Liver (tissue), 7 donors: ENCODE measurements at regions not wholly inside any gene's neighbourhood (a gene's known extent, or its start where the extent isn't known, plus 50 kb on each side); places are given as distances from the start of the nearest gene placed in this dataset.
"Not testable (repeated sequence)": the region's sequence is repeated elsewhere in the genome, so short reads cannot be mapped to it uniquely, and the experiment has no call there.

Source experiments
- DNase-seq: peaks from one replicate; pipeline ENCODE4 v3.0.0-alpha.2; 2017; ENCODE audit warnings: low spot score
- H3K27ac ChIP-seq, 2 donors: one replicate each; pipeline ENCODE4 v1.7.0; 2013; ENCODE audit warnings: inconsistent platforms in 2 of 2, low read length in 2 of 2, control low read depth in 1 of 2, low read depth in 1 of 2, mild to moderate bottlenecking in 1 of 2
- H3K27me3 ChIP-seq, 4 donors: one replicate each; pipeline versions ENCODE4 v1.6.1 to v1.7.0; 2013; ENCODE audit warnings: low read length in 3 of 4, inconsistent platforms in 1 of 4, mild to moderate bottlenecking in 1 of 4, moderate library complexity in 1 of 4; ENCODE audit not compliant: control insufficient read depth in 4 of 4, insufficient read depth in 4 of 4
- H3K36me3 ChIP-seq, 4 donors: one replicate each; pipeline versions ENCODE4 v1.6.1 to v1.7.0; 2013; ENCODE audit warnings: low read length in 3 of 4, mild to moderate bottlenecking in 3 of 4, low read depth in 1 of 4, moderate library complexity in 1 of 4; ENCODE audit not compliant: control insufficient read depth in 4 of 4, insufficient read depth in 3 of 4
- H3K4me1 ChIP-seq, 4 donors: one replicate each; pipeline versions ENCODE4 v1.6.1 to v1.7.0; 2013; ENCODE audit warnings: low read length in 3 of 4, mild to moderate bottlenecking in 3 of 4, moderate library complexity in 1 of 4; ENCODE audit not compliant: control insufficient read depth in 4 of 4, insufficient read depth in 4 of 4
- H3K4me3 ChIP-seq, 3 donors: one replicate each; pipeline versions ENCODE4 v1.6.1 to v1.7.0; 2013; ENCODE audit warnings: low read length in 3 of 3, control low read depth in 1 of 3, low read depth in 1 of 3, mild to moderate bottlenecking in 1 of 3
- H3K9ac ChIP-seq, 2 donors: one replicate each; pipeline ENCODE4 v1.7.0; 2013; ENCODE audit warnings: low read length in 2 of 2, mild to moderate bottlenecking in 2 of 2, moderate library complexity in 2 of 2, control low read depth in 1 of 2, low read depth in 1 of 2
- H3K9me3 ChIP-seq, 4 donors: one replicate each; pipeline versions ENCODE4 v1.6.1 to v1.7.0; 2013; ENCODE audit warnings: low read length in 3 of 4; ENCODE audit not compliant: control insufficient read depth in 4 of 4
- EGR1 ChIP-seq, 2 donors: IDR thresholded peaks; 2 replicates each; pipeline ENCODE4 v1.6.1; 2016 to 2018; ENCODE audit warnings: antibody characterized with exemption in 2 of 2, low read depth in 2 of 2
- FOXA2 ChIP-seq: IDR thresholded peaks from 2 replicates; pipeline ENCODE4 v1.6.1; 2016; ENCODE audit warnings: antibody characterized with exemption
- GABPA ChIP-seq, 2 donors: IDR thresholded peaks in 1 of 2; conservative IDR thresholded peaks in 1 of 2; 2 replicates each; pipeline ENCODE4 v1.6.1; 2016; ENCODE audit warnings: antibody characterized with exemption in 2 of 2, mild to moderate bottlenecking in 1 of 2, moderate library complexity in 1 of 2
- HNF4A ChIP-seq, 2 donors: conservative IDR thresholded peaks; 2 replicates each; pipeline ENCODE4 v1.6.1; 2016; ENCODE audit warnings: antibody characterized with exemption in 2 of 2, mild to moderate bottlenecking in 2 of 2
- HNF4G ChIP-seq: IDR thresholded peaks from 2 replicates; pipeline ENCODE4 v1.6.1; 2016; ENCODE audit warnings: antibody characterized with exemption
- JUND ChIP-seq, 2 donors: IDR thresholded peaks; 2 replicates each; pipeline ENCODE4 v1.6.1; 2016; ENCODE audit warnings: antibody characterized with exemption in 2 of 2
- MAX ChIP-seq: IDR thresholded peaks from 2 replicates; pipeline ENCODE4 v1.6.1; 2016; ENCODE audit warnings: antibody characterized with exemption
- NR2F2 ChIP-seq: IDR thresholded peaks from 2 replicates; pipeline ENCODE4 v1.6.1; 2016; ENCODE audit warnings: antibody characterized with exemption
- RAD21 ChIP-seq, 2 donors: IDR thresholded peaks; 2 replicates each; pipeline ENCODE4 v1.6.1; 2016; ENCODE audit warnings: antibody characterized with exemption in 2 of 2, mild to moderate bottlenecking in 2 of 2
- RXRA ChIP-seq, 2 donors: IDR thresholded peaks; 2 replicates each; pipeline ENCODE4 v1.6.1; 2017 to 2018; ENCODE audit warnings: antibody characterized with exemption in 2 of 2, mild to moderate bottlenecking in 1 of 2
- SP1 ChIP-seq: IDR thresholded peaks from 2 replicates; pipeline ENCODE4 v1.6.1; 2018; ENCODE audit warnings: antibody characterized with exemption, mild to moderate bottlenecking
- TAF1 ChIP-seq: conservative IDR thresholded peaks from 2 replicates; pipeline ENCODE4 v1.6.1; 2016; ENCODE audit warnings: antibody characterized with exemption, mild to moderate bottlenecking
- YY1 ChIP-seq: IDR thresholded peaks from 2 replicates; pipeline ENCODE4 v1.6.1; 2016; ENCODE audit warnings: antibody characterized with exemption, mild to moderate bottlenecking
- ZBTB33 ChIP-seq: IDR thresholded peaks from 2 replicates; pipeline ENCODE4 v1.6.1; 2016; ENCODE audit warnings: antibody characterized with exemption
- WGBS: extraction: QIAGEN DNeasy Blood & Tissue Kit; methylation state at CpG from one replicate; pipeline ENCODE4 v1.1.7; 2013; 5-methylcytosine and 5-hydroxymethylcytosine counted together
- TF ChIP-seq, protein P1 (sequence below): IDR thresholded peaks from 2 replicates; pipeline ENCODE4 v1.6.1; 2016; ENCODE audit warnings: antibody characterized with exemption, mild to moderate bottlenecking
- TF ChIP-seq, protein P2 (sequence below): IDR thresholded peaks from 2 replicates; pipeline ENCODE4 v1.6.1; 2016; ENCODE audit warnings: antibody characterized with exemption
- donor health status: healthy.
- donor health status: healthy.
- donor health status: healthy.
- donor health status: healthy.

GRCh38 chr5:17064241-17064640, 128.2 kb upstream of the MYO10 start:
- Histone ChIP-seq H3K27ac (no peak overlapping the region), H3K4me3 (no peak overlapping the region), H3K9ac (no peak overlapping the region), H3K4me1 (no peaks in the 10 kb centered on the region), H3K9me3 (no peaks in the 10 kb centered on the region), H3K36me3 (no peaks in the 10 kb centered on the region), H3K27me3 (no peaks in the 10 kb centered on the region)
- no peak for TF ChIP-seq YY1
- no peak for TF ChIP-seq NR2F2
- no peak for TF ChIP-seq RAD21 (IDR thresholded peaks at IDR 0.05)
- TF ChIP-seq SP1: no peak
- TF ChIP-seq, protein P1, sequence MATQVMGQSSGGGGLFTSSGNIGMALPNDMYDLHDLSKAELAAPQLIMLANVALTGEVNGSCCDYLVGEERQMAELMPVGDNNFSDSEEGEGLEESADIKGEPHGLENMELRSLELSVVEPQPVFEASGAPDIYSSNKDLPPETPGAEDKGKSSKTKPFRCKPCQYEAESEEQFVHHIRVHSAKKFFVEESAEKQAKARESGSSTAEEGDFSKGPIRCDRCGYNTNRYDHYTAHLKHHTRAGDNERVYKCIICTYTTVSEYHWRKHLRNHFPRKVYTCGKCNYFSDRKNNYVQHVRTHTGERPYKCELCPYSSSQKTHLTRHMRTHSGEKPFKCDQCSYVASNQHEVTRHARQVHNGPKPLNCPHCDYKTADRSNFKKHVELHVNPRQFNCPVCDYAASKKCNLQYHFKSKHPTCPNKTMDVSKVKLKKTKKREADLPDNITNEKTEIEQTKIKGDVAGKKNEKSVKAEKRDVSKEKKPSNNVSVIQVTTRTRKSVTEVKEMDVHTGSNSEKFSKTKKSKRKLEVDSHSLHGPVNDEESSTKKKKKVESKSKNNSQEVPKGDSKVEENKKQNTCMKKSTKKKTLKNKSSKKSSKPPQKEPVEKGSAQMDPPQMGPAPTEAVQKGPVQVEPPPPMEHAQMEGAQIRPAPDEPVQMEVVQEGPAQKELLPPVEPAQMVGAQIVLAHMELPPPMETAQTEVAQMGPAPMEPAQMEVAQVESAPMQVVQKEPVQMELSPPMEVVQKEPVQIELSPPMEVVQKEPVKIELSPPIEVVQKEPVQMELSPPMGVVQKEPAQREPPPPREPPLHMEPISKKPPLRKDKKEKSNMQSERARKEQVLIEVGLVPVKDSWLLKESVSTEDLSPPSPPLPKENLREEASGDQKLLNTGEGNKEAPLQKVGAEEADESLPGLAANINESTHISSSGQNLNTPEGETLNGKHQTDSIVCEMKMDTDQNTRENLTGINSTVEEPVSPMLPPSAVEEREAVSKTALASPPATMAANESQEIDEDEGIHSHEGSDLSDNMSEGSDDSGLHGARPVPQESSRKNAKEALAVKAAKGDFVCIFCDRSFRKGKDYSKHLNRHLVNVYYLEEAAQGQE: no peak
- no peak for TF ChIP-seq RXRA (IDR thresholded peaks at IDR 0.05)
- TF ChIP-seq, protein P2, sequence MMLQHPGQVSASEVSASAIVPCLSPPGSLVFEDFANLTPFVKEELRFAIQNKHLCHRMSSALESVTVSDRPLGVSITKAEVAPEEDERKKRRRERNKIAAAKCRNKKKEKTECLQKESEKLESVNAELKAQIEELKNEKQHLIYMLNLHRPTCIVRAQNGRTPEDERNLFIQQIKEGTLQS: no peak
- no peak for TF ChIP-seq FOXA2
- no peak for TF ChIP-seq MAX
- TF ChIP-seq HNF4G: no peak
- no peak for TF ChIP-seq EGR1 (IDR thresholded peaks at IDR 0.05; ENCODE audit: low read depth in 2 of 2)
- TF ChIP-seq GABPA (IDR thresholded peaks at IDR 0.05 in 1 of 2, conservative IDR thresholded peaks at IDR 0.05 in 1 of 2): no peak
- DNase-seq: no peak
- 55% methylated on average over 3 of the region's 3 CpGs for WGBS

- Histone ChIP-seq H3K27ac (no peak overlapping the region), H3K4me3 (no peak overlapping the region), H3K9me3 (no peaks in the 10 kb centered on the region), H3K36me3 (no peaks in the 10 kb centered on the region), H3K4me1 (no peaks in the 10 kb centered on the region), H3K27me3 (no peaks in the 10 kb centered on the region), H3K9ac (no peak overlapping the region)
- no peak for DNase-seq
- WGBS: 77% methylated on average over 3 of the region's 3 CpGs
- TF ChIP-seq ZBTB33 (no peak), HNF4A (conservative IDR thresholded peaks at IDR 0.05) (no peak), TAF1 (no peak), SP1 (no peak), JUND (IDR thresholded peaks at IDR 0.05) (no peak), FOXA2 (no peak), NR2F2 (no peak)
- TF ChIP-seq, protein P2: no peak
- TF ChIP-seq, protein P1: no peak
These were observed 129.4 kb upstream of the MYO10 start for GRCh38 chr5:17065458-17065857.

DNA sequence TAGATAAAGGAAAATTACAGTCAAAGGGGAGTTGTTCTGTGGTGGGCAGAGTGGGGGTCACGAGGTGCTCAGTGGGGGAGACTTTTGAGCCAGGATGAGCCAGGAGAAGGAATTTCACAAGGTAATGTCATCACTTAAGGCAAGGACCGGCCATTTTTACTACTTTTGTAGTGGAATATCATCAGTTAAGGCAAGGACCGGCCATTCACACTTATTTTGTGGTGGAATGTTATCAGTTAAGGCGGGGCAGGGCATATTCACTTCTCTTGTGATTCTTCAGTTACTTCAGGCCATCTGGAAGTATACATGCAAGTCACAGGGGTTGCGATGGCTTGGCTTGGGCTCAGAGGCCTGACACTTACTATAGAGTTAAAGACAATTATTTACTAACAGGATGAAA, 129.9 kb upstream of the MYO10 start:
- not testable (repeated sequence) for H3K36me3 ChIP-seq, DNase-seq, H3K4me1 ChIP-seq, H3K9me3 ChIP-seq, H3K9ac ChIP-seq, H3K4me3 ChIP-seq, H3K27me3 ChIP-seq, H3K27ac ChIP-seq
- 67% methylated on average over 5 of the region's 5 CpGs for WGBS
